Naive thymus-derived CD8-positive, alpha-beta T cell (primary cell): ENCODE measurements at regions not wholly inside any gene's neighbourhood (a gene's known extent, or its start where the extent isn't known, plus 50 kb on each side); places are given as distances from the start of the nearest gene placed in this dataset.

Experiments
- ATAC-seq, 2 donors: fragments of 150-1000 bp; cut with Tn5 transposase in 1 of 2; sonication (Bioruptor Pico), chemical (Tn5 transposase) in 1 of 2; 1 replicate in 1 of 2; 2 replicates in 1 of 2; pipeline ENCODE4 v1.10.0; 2021; ENCODE audit warnings: mild to moderate bottlenecking in 2 of 2, moderate library complexity in 2 of 2
- POLR2A ChIA-PET: fragments of 350-600 bp; sonication (Branson Sonifier 250); formaldehyde crosslinking; loops from one replicate; lab custom pipeline; 2021; ENCODE audit warnings: antibody characterized with exemption; lab: Charles Lee
- DNase-seq, 10 donors: peaks; one replicate each; pipeline versions ENCODE4 v3.0.0 to v3.0.0-alpha.2; 2020 to 2022
- H3K27ac Mint-ChIP-seq, 10 donors: one replicate each; pipeline ENCODE4 v1.8.0; 2020 to 2022; ENCODE audit warnings: mild to moderate bottlenecking in 10 of 10, mixed read lengths in 10 of 10, moderate library complexity in 4 of 10, inconsistent platforms in 1 of 10
- H3K27me3 Mint-ChIP-seq, 5 donors: one replicate each; pipeline ENCODE4 v1.8.0; 2021 to 2022; ENCODE audit warnings: mixed read lengths in 5 of 5
- H3K36me3 Mint-ChIP-seq, 3 donors: one replicate each; pipeline ENCODE4 v1.8.0; 2020 to 2022; ENCODE audit warnings: mixed read lengths in 3 of 3, mild to moderate bottlenecking in 2 of 3, inconsistent platforms in 1 of 3
- H3K4me1 Mint-ChIP-seq, 4 donors: one replicate each; pipeline ENCODE4 v1.8.0; 2021 to 2022; ENCODE audit warnings: mixed read lengths in 4 of 4
- H3K4me3 Mint-ChIP-seq, 10 donors: one replicate each; pipeline ENCODE4 v1.8.0; 2020 to 2022; ENCODE audit warnings: mild to moderate bottlenecking in 10 of 10, mixed read lengths in 10 of 10, moderate library complexity in 6 of 10, inconsistent platforms in 1 of 10
- H3K9me3 Mint-ChIP-seq, 9 donors: one replicate each; pipeline ENCODE4 v1.8.0; 2020 to 2022; ENCODE audit warnings: mixed read lengths in 9 of 9, mild to moderate bottlenecking in 3 of 9, inconsistent platforms in 1 of 9, moderate library complexity in 1 of 9

GRCh38 chr3:141431411-141432378, 55.1 kb upstream of the RASA2 start:
- Mint-ChIP-seq H3K9me3 (no peaks in the 10 kb centered on the region), H3K4me1 (peaks cover 2 to 37% (median 25%) of the 10 kb centered on the region in 4 donors), H3K27me3 (no peaks in the 10 kb centered on the region), H3K36me3 (peaks cover 0 to 45% (median 12%) of the 10 kb centered on the region in 3 donors), H3K27ac (peak overlapping the region in 3 of 10 donors; percentile 13 to 67 (median 31)), H3K4me3 (no peak overlapping the region)
- POLR2A ChIA-PET: interaction anchor here (0.5 to 0.9 kb wide), 2 partner anchors 20 to 163 kb away, joined by 3 read pairs; no protein-coding TSS in a partner anchor
- DNase-seq (no peak), ATAC-seq (no peak)

GRCh38 chr3:141432904-141433303, 53.9 kb upstream of the RASA2 start:
- H3K36me3 Mint-ChIP-seq: peaks cover 0 to 41% (median 12%) of the 10 kb centered on the region in 3 donors
- peaks cover 2 to 36% (median 20%) of the 10 kb centered on the region in 4 donors for H3K4me1 Mint-ChIP-seq
- no peak overlapping the region for H3K4me3 Mint-ChIP-seq
- POLR2A ChIA-PET: no interaction called here
- no peaks in the 10 kb centered on the region for H3K27me3 Mint-ChIP-seq
- peak overlapping the region in 1 of 10 donors; percentile 29 for H3K27ac Mint-ChIP-seq
- DNase-seq (no peak), ATAC-seq (no peak)
- H3K9me3 Mint-ChIP-seq: no peaks in the 10 kb centered on the region

GRCh38 chr3:141434255-141434654, 52.6 kb upstream of the RASA2 start:
- Mint-ChIP-seq H3K36me3 (peaks cover 0 to 45% (median 7%) of the 10 kb centered on the region in 3 donors), H3K27ac (peak overlapping the region in 4 of 10 donors; percentile 6 to 86 (median 42)), H3K4me1 (peaks cover 6 to 32% (median 17%) of the 10 kb centered on the region in 4 donors), H3K27me3 (no peaks in the 10 kb centered on the region), H3K4me3 (no peak overlapping the region), H3K9me3 (no peaks in the 10 kb centered on the region)
- DNase-seq (no peak), ATAC-seq (no peak)
- POLR2A ChIA-PET: no interaction called here

- Mint-ChIP-seq H3K36me3 (peaks cover 0 to 43% (median 3%) of the 10 kb centered on the region in 3 donors), H3K27ac (peak overlapping the region in 5 of 10 donors; percentile 11 to 65 (median 18)), H3K4me3 (no peak overlapping the region), H3K4me1 (peaks cover 10 to 33% (median 27%) of the 10 kb centered on the region in 4 donors), H3K9me3 (no peaks in the 10 kb centered on the region), H3K27me3 (no peaks in the 10 kb centered on the region)
- no peak for DNase-seq
- POLR2A ChIA-PET: interaction anchor here (1.3 to 1.5 kb wide), 2 partner anchors 33 to 125 kb away, joined by 5 read pairs; no protein-coding TSS in a partner anchor
- ATAC-seq: no peak
These were observed 50.6 kb upstream of the RASA2 start for GRCh38 chr3:141436180-141436579.
